Myocyte (in vitro differentiated cells): ENCODE measurements at regions not wholly inside any gene's neighbourhood (a gene's known extent, or its start where the extent isn't known, plus 50 kb on each side); places are given as distances from the start of the nearest gene placed in this dataset.

ENCODE experiments used
- DNase-seq: peaks from one replicate; pipeline ENCODE4 v3.0.0-alpha.2; 2012; ENCODE audit warnings: low read depth

- no peak for DNase-seq
Observed at GRCh38 chr21:19937619-19938018, 1060.6 kb upstream of the NCAM2 start.

GRCh38 chr21:19941626-19942025 is 1056.6 kb upstream of the NCAM2 start:
- DNase-seq: no peak

GRCh38 chr21:19950347-19950746 is 1047.9 kb upstream of the NCAM2 start:
- no peak for DNase-seq

- DNase-seq: no peak
Observed at GRCh38 chr21:19969156-19969555, 1029.1 kb upstream of the NCAM2 start.

GRCh38 chr21:19981938-19982337 is 1016.3 kb upstream of the NCAM2 start:
- no peak for DNase-seq

GRCh38 chr21:19986396-19986795 is 1011.8 kb upstream of the NCAM2 start:
- no peak for DNase-seq

GRCh38 chr21:19987671-19988070 is 1010.5 kb upstream of the NCAM2 start:
- DNase-seq: no peak

- no peak for DNase-seq
Observed at GRCh38 chr21:19992540-19992939, 1005.7 kb upstream of the NCAM2 start.

GRCh38 chr21:19993268-19993667 is 1004.9 kb upstream of the NCAM2 start:
- no peak for DNase-seq

GRCh38 chr21:19995253-19995652 is 1003.0 kb upstream of the NCAM2 start:
- DNase-seq: no peak

GRCh38 chr21:19998453-19998852 is 999.8 kb upstream of the NCAM2 start:
- DNase-seq: no peak

GRCh38 chr21:19999369-20000272 is 998.6 kb upstream of the NCAM2 start:
- DNase-seq: no peak

- no peak for DNase-seq
Observed at GRCh38 chr21:20004367-20004766, 993.8 kb upstream of the NCAM2 start.

GRCh38 chr21:20010691-20011200 is 987.5 kb upstream of the NCAM2 start:
- DNase-seq: no peak

- no peak for DNase-seq
Observed at GRCh38 chr21:20013851-20014250, 984.4 kb upstream of the NCAM2 start.

- DNase-seq: no peak
Observed at GRCh38 chr21:20016435-20017005, 981.7 kb upstream of the NCAM2 start.

- DNase-seq: no peak
Observed at GRCh38 chr21:20020026-20020425, 978.2 kb upstream of the NCAM2 start.

- no peak for DNase-seq
Observed at GRCh38 chr21:20023193-20023592, 975.0 kb upstream of the NCAM2 start.

- DNase-seq: no peak
Observed at GRCh38 chr21:20024741-20025140, 973.5 kb upstream of the NCAM2 start.

- no peak for DNase-seq
Observed at GRCh38 chr21:20026543-20026942, 971.7 kb upstream of the NCAM2 start.

GRCh38 chr21:20030390-20030789 is 967.8 kb upstream of the NCAM2 start:
- no peak for DNase-seq

- DNase-seq: no peak
Observed at GRCh38 chr21:20031807-20032206, 966.4 kb upstream of the NCAM2 start.

GRCh38 chr21:20040768-20041167 is 957.4 kb upstream of the NCAM2 start:
- DNase-seq: no peak
